ENCODE measurements at regions not wholly inside any gene's neighbourhood (a gene's known extent, or its start where the extent isn't known, plus 50 kb on each side); places are given as distances from the start of the nearest gene placed in this dataset.

GRCh38 chr1:39085174-39085573 lies 59.0 kb downstream of the NDUFS5 start:
- TF ChIP-seq, protein P1, sequence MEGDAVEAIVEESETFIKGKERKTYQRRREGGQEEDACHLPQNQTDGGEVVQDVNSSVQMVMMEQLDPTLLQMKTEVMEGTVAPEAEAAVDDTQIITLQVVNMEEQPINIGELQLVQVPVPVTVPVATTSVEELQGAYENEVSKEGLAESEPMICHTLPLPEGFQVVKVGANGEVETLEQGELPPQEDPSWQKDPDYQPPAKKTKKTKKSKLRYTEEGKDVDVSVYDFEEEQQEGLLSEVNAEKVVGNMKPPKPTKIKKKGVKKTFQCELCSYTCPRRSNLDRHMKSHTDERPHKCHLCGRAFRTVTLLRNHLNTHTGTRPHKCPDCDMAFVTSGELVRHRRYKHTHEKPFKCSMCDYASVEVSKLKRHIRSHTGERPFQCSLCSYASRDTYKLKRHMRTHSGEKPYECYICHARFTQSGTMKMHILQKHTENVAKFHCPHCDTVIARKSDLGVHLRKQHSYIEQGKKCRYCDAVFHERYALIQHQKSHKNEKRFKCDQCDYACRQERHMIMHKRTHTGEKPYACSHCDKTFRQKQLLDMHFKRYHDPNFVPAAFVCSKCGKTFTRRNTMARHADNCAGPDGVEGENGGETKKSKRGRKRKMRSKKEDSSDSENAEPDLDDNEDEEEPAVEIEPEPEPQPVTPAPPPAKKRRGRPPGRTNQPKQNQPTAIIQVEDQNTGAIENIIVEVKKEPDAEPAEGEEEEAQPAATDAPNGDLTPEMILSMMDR (IDR thresholded peaks at IDR 0.05; ENCODE audit: low read depth, low read length, missing control alignments): no peak
- H3K4me3 ChIP-seq (replicated peaks; ENCODE audit: low read depth, low read length): no peak overlapping the region
- DNase-seq (ENCODE audit: extremely low read depth, low read depth): no peak

DNA sequence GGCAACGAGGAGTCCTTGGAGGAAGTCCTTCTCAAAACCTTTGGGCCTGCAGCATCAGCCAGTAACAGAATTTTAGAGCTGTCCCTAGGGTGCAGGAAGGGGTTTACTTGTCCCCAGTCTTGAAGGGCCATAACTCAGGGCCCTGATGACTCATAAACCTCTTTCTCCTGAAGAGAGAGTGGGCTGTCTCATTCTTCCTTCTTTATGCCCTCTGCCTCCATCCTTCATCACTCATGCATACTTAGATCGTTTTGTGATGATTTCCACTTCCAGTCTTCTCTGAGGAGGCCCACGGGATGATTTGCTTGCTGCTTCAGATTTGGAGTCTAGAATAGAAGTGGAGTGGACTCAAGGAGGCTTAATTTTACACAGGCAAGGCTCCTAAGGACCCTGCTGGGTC lies 60.2 kb downstream of the NDUFS5 start:
- H3K4me3 ChIP-seq (replicated peaks; ENCODE audit: low read depth, low read length): no peak overlapping the region
- TF ChIP-seq, protein P1 (IDR thresholded peaks at IDR 0.05; ENCODE audit: low read depth, low read length, missing control alignments): no peak
- no peak for DNase-seq (ENCODE audit: extremely low read depth, low read depth)

DNA sequence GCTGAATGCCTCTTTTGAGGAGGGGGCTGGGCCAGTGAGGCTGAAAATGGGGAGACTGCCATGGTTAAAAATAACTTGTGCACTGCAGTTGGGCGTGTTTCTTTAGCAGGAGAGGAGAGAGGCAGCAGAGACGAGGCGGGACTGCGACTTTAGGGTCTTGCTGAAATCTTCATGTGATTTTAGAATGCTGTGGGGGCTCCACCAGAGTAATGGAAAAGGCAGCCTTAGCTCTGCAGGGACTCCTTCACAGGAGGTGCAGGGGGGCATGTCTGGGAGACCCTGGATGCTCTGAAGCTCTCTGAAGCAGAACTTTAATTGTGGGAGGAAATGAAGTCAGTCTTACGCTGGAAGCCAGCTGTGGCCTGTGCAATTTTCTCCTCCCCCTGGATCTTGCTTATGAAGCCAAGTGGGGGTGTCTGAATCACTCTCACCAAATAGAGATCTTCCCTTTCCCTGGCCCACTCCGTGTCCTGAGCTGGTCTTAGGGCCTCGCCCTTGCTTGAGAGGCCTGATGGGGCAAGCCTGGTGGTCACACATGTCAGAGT lies 60.8 kb downstream of the NDUFS5 start:
- TF ChIP-seq, protein P1 (IDR thresholded peaks at IDR 0.05; ENCODE audit: low read depth, low read length, missing control alignments): no peak
- no peak for DNase-seq (ENCODE audit: extremely low read depth, low read depth)
- H3K4me3 ChIP-seq (replicated peaks; ENCODE audit: low read depth, low read length): no peak overlapping the region

GRCh38 chr1:39087435-39087834 lies 61.3 kb downstream of the NDUFS5 start:
- no peak for DNase-seq (ENCODE audit: extremely low read depth, low read depth)
- TF ChIP-seq, protein P1 (IDR thresholded peaks at IDR 0.05; ENCODE audit: low read depth, low read length, missing control alignments): no peak
- H3K4me3 ChIP-seq (replicated peaks; ENCODE audit: low read depth, low read length): no peak overlapping the region

- no peak for DNase-seq (ENCODE audit: extremely low read depth, low read depth)
- no peak overlapping the region for H3K4me3 ChIP-seq (replicated peaks; ENCODE audit: low read depth, low read length)
- TF ChIP-seq, protein P1 (IDR thresholded peaks at IDR 0.05; ENCODE audit: low read depth, low read length, missing control alignments): no peak
These were observed 62.5 kb downstream of the NDUFS5 start for GRCh38 chr1:39088658-39089057.

DNA sequence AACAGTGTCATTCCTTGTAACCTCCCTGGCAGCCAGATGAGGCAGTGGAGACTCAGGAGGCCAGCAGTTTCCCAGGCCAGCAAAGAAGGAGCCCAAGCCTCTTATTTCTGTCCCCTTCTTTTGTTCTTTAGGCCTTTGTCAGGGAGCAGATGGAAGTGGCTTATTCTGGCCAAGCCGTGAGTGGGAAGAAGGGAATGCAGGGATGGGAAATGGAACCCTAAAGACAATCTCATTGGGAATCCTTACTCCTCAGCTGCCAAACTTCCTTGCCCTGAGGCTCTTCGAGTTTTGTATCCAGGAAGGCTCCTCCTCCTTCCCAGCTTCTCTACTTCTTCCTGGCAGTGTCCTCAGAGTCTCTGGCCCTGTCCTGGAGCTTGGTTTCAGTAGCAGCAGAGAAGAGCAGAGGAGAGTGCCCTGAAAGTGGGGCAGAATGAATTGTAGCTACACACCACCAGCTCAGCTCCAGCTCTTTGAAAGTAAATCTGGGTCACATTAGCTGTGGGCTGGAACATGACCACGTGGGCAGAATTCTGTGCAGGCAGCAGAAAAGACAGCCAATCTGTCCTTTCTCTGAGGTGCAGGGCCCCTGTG lies 63.9 kb downstream of the NDUFS5 start:
- no peak for DNase-seq (ENCODE audit: extremely low read depth, low read depth)
- TF ChIP-seq, protein P1 (IDR thresholded peaks at IDR 0.05; ENCODE audit: low read depth, low read length, missing control alignments): no peak
- no peak overlapping the region for H3K4me3 ChIP-seq (replicated peaks; ENCODE audit: low read depth, low read length)

Data from HFF-Myc (cell line).